Left hindlimb (tissue), 1 donor: ENCODE measurements at regions not wholly inside any gene's neighbourhood (a gene's known extent, or its start where the extent isn't known, plus 50 kb on each side); places are given as distances from the start of the nearest gene placed in this dataset.

ENCODE experiments used
- DNase-seq: peaks from one replicate; pipeline ENCODE4 v3.0.0-alpha.2; 2018

GRCh38 chr10:107413971-107414370, 249.5 kb upstream of the SORCS1 start:
- DNase-seq = no peak

GRCh38 chr10:107409522-107409921, 245.0 kb upstream of the SORCS1 start:
- DNase-seq = no peak

- DNase-seq = no peak
These were observed 233.6 kb upstream of the SORCS1 start for GRCh38 chr10:107398115-107398514.

GRCh38 chr10:107391901-107392300, 227.4 kb upstream of the SORCS1 start:
- DNase-seq = no peak

GRCh38 chr10:107390563-107390962, 226.1 kb upstream of the SORCS1 start:
- DNase-seq = no peak

GRCh38 chr10:107383357-107383756, 218.9 kb upstream of the SORCS1 start:
- no peak for DNase-seq

GRCh38 chr10:107379601-107380000, 215.1 kb upstream of the SORCS1 start:
- DNase-seq = no peak

- DNase-seq = no peak
These were observed 207.3 kb upstream of the SORCS1 start for GRCh38 chr10:107371801-107372200.

GRCh38 chr10:107364872-107365271, 200.4 kb upstream of the SORCS1 start:
- DNase-seq = no peak

GRCh38 chr10:107362306-107362705, 197.8 kb upstream of the SORCS1 start:
- no peak for DNase-seq

- no peak for DNase-seq
These were observed 192.5 kb upstream of the SORCS1 start for GRCh38 chr10:107357033-107357432.

GRCh38 chr10:107356396-107356795, 191.9 kb upstream of the SORCS1 start:
- DNase-seq = no peak

- DNase-seq = no peak
These were observed 178.2 kb upstream of the SORCS1 start for GRCh38 chr10:107342711-107343110.

- no peak for DNase-seq
These were observed 176.8 kb upstream of the SORCS1 start for GRCh38 chr10:107341281-107341680.

GRCh38 chr10:107340326-107340725, 175.8 kb upstream of the SORCS1 start:
- DNase-seq = no peak

- no peak for DNase-seq
These were observed 171.6 kb upstream of the SORCS1 start for GRCh38 chr10:107336061-107336460.

- DNase-seq = no peak
These were observed 153.1 kb upstream of the SORCS1 start for GRCh38 chr10:107317592-107317991.

GRCh38 chr10:107303203-107303602, 138.7 kb upstream of the SORCS1 start:
- no peak for DNase-seq

- DNase-seq = no peak
These were observed 135.1 kb upstream of the SORCS1 start for GRCh38 chr10:107299606-107300005.

GRCh38 chr10:107284187-107284586, 119.7 kb upstream of the SORCS1 start:
- DNase-seq = no peak

GRCh38 chr10:107280293-107280692, 115.8 kb upstream of the SORCS1 start:
- DNase-seq = no peak

GRCh38 chr10:107277591-107277990, 113.1 kb upstream of the SORCS1 start:
- no peak for DNase-seq

- no peak for DNase-seq
These were observed 111.3 kb upstream of the SORCS1 start for GRCh38 chr10:107275806-107276205.

GRCh38 chr10:107269626-107270025, 105.1 kb upstream of the SORCS1 start:
- DNase-seq = no peak

- no peak for DNase-seq
These were observed 100.2 kb upstream of the SORCS1 start for GRCh38 chr10:107264742-107265141.

GRCh38 chr10:107244122-107244521, 79.6 kb upstream of the SORCS1 start:
- no peak for DNase-seq
